Esophagus squamous epithelium (tissue), 4 donors: ENCODE measurements at regions not wholly inside any gene's neighbourhood (a gene's known extent, or its start where the extent isn't known, plus 50 kb on each side); places are given as distances from the start of the nearest gene placed in this dataset.

Experiments used
- CTCF ChIP-seq, 6 experiments: fragments of 450-650 bp in 4 of 6; fragments of 200-600 bp in 2 of 6; sonication (generic) in 2 of 6; IDR thresholded peaks; one replicate each; pipeline ENCODE4 v1.5.1; 2016 to 2019; ENCODE audit warnings: antibody characterized with exemption in 6 of 6, mild to moderate bottlenecking in 4 of 6, moderate library complexity in 4 of 6
- POLR2A ChIP-seq, 4 donors: fragments of 450-650 bp; IDR thresholded peaks; one replicate each; pipeline ENCODE4 v1.6.1; 2017; ENCODE audit warnings: antibody characterized with exemption in 4 of 4, mild to moderate bottlenecking in 4 of 4, moderate library complexity in 3 of 4

GRCh38 chr5:5804478-5805233 lies 382.2 kb downstream of the ICE1 start:
- TF ChIP-seq CTCF (IDR thresholded peaks at IDR 0.05) (no peak), POLR2A (IDR thresholded peaks at IDR 0.05) (no peak)
